ENCODE measurements at regions not wholly inside any gene's neighbourhood (a gene's known extent, or its start where the extent isn't known, plus 50 kb on each side); places are given as distances from the start of the nearest gene placed in this dataset.
"Not testable (repeated sequence)": the region's sequence is repeated elsewhere in the genome, so short reads cannot be mapped to it uniquely, and the experiment has no call there.

DNA sequence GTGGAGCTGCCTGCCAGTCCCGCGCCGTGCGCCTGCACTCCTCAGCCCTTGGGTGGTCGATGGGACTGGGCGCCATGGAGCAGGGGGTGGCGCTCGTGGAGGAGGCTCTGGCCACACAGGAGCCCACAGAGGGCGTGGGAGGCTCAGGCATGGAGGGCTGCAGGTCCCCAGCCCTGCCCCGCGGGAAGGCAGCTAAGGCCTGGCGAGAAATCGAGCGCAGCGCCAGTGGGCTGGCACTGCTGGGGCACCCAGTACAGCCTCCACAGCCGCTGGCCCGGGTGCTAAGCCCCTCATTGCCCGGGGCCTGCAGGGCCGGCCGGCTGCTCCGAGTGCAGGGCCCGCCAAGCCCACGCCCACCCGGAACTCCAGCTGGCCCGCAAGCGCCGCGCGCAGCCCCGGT lies 187.9 kb downstream of the BCHE start:
- not testable (repeated sequence) for DNase-seq (ENCODE audit: low read depth); H3K27me3 ChIP-seq (replicated peaks; ENCODE audit: control insufficient read depth, insufficient read depth, low read length); H3K4me3 ChIP-seq (ENCODE audit: low read length); H3K36me3 ChIP-seq (ENCODE audit: control insufficient read depth, insufficient read depth, low read length, severe bottlenecking); H3K9me3 ChIP-seq (ENCODE audit: control insufficient read depth, low read length); H3K4me1 ChIP-seq (ENCODE audit: control insufficient read depth, insufficient read depth, low read length); H3K9ac ChIP-seq (ENCODE audit: low read length)

DNA sequence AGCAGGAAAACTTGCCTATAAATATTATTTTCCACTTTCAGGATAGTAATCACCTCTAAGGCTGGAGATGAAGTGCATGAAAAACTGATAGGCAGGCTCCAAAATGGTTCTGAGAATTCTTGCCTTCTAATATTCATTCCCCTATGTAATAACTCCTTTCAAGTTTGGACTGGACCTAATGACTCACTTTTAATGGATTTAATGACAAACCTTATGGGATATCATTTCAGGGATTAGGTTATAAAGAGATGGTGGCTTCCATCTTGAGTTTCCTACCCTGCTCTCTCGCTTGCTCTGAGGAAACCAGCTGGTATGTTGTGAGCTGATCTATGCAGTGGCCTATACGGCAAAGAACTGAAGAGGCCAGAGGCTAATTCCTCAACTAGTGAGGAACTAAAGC lies 192.0 kb downstream of the BCHE start:
- Histone ChIP-seq H3K36me3 (ENCODE audit: control insufficient read depth, insufficient read depth, low read length, severe bottlenecking) (no peaks in the 10 kb centered on the region), H3K9me3 (ENCODE audit: control insufficient read depth, low read length) (peaks cover 4% of the 10 kb centered on the region), H3K4me3 (ENCODE audit: low read length) (no peak overlapping the region), H3K9ac (ENCODE audit: low read length) (no peak overlapping the region), H3K27me3 (replicated peaks; ENCODE audit: control insufficient read depth, insufficient read depth, low read length) (no peaks in the 10 kb centered on the region), H3K4me1 (ENCODE audit: control insufficient read depth, insufficient read depth, low read length) (peaks cover 13% of the 10 kb centered on the region)
- DNase-seq (ENCODE audit: low read depth), result no peak

- Histone ChIP-seq H3K4me1 (ENCODE audit: control insufficient read depth, insufficient read depth, low read length) (peaks cover 13% of the 10 kb centered on the region), H3K4me3 (ENCODE audit: low read length) (no peak overlapping the region), H3K36me3 (ENCODE audit: control insufficient read depth, insufficient read depth, low read length, severe bottlenecking) (no peaks in the 10 kb centered on the region), H3K27me3 (replicated peaks; ENCODE audit: control insufficient read depth, insufficient read depth, low read length) (no peaks in the 10 kb centered on the region), H3K9ac (ENCODE audit: low read length) (no peak overlapping the region), H3K9me3 (ENCODE audit: control insufficient read depth, low read length) (peaks cover 4% of the 10 kb centered on the region)
- no peak for DNase-seq (ENCODE audit: low read depth)
These were observed 192.9 kb downstream of the BCHE start for GRCh38 chr3:165644331-165644730.

GRCh38 chr3:165643425-165643824 lies 193.8 kb downstream of the BCHE start:
- H3K27me3 ChIP-seq (replicated peaks; ENCODE audit: control insufficient read depth, insufficient read depth, low read length), result no peaks in the 10 kb centered on the region
- peak; percentile 5 for DNase-seq (ENCODE audit: low read depth)
- no peak overlapping the region for H3K4me3 ChIP-seq (ENCODE audit: low read length)
- H3K9me3 ChIP-seq (ENCODE audit: control insufficient read depth, low read length), result peaks cover 4% of the 10 kb centered on the region
- H3K4me1 ChIP-seq (ENCODE audit: control insufficient read depth, insufficient read depth, low read length), result peaks cover 13% of the 10 kb centered on the region
- H3K36me3 ChIP-seq (ENCODE audit: control insufficient read depth, insufficient read depth, low read length, severe bottlenecking), result no peaks in the 10 kb centered on the region
- H3K9ac ChIP-seq (ENCODE audit: low read length), result no peak overlapping the region

GRCh38 chr3:165642761-165643420 lies 194.3 kb downstream of the BCHE start:
- H3K4me3 ChIP-seq (ENCODE audit: low read length), result peak overlapping the region; percentile 40
- H3K9me3 ChIP-seq (ENCODE audit: control insufficient read depth, low read length), result peaks cover 4% of the 10 kb centered on the region
- peaks cover 13% of the 10 kb centered on the region for H3K4me1 ChIP-seq (ENCODE audit: control insufficient read depth, insufficient read depth, low read length)
- H3K9ac ChIP-seq (ENCODE audit: low read length), result no peak overlapping the region
- DNase-seq (ENCODE audit: low read depth), result peak; percentile 85
- no peaks in the 10 kb centered on the region for H3K27me3 ChIP-seq (replicated peaks; ENCODE audit: control insufficient read depth, insufficient read depth, low read length)
- H3K36me3 ChIP-seq (ENCODE audit: control insufficient read depth, insufficient read depth, low read length, severe bottlenecking), result no peaks in the 10 kb centered on the region

GRCh38 chr3:165641569-165642310 lies 195.5 kb downstream of the BCHE start:
- no peak overlapping the region for H3K9ac ChIP-seq (ENCODE audit: low read length)
- no peaks in the 10 kb centered on the region for H3K27me3 ChIP-seq (replicated peaks; ENCODE audit: control insufficient read depth, insufficient read depth, low read length)
- no peaks in the 10 kb centered on the region for H3K36me3 ChIP-seq (ENCODE audit: control insufficient read depth, insufficient read depth, low read length, severe bottlenecking)
- peaks cover 13% of the 10 kb centered on the region for H3K4me1 ChIP-seq (ENCODE audit: control insufficient read depth, insufficient read depth, low read length)
- DNase-seq (ENCODE audit: low read depth), result no peak
- H3K4me3 ChIP-seq (ENCODE audit: low read length), result no peak overlapping the region
- peaks cover 4% of the 10 kb centered on the region for H3K9me3 ChIP-seq (ENCODE audit: control insufficient read depth, low read length)

DNA sequence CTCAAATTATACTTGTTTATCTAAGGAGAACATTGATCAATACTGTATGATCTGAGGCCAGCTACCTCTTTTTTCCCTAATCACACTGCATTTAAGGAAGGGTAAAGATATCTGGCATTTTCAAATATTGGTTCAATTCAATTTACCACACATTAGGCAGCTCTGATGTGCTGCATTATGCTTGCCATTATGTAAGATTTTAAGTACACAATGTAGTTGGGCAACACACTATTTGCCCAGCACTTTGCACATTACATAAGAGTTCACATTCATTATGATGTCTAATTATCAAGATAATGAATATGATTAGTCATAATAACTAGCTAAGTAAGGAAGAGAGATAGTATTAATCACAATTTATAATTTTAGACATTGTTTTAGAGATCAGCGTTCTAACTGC lies 196.3 kb downstream of the BCHE start:
- Histone ChIP-seq H3K4me3 (ENCODE audit: low read length) (no peak overlapping the region), H3K36me3 (ENCODE audit: control insufficient read depth, insufficient read depth, low read length, severe bottlenecking) (no peaks in the 10 kb centered on the region), H3K27me3 (replicated peaks; ENCODE audit: control insufficient read depth, insufficient read depth, low read length) (no peaks in the 10 kb centered on the region)

GRCh38 chr3:165640031-165640430 lies 197.2 kb downstream of the BCHE start:
- Histone ChIP-seq H3K4me1 (ENCODE audit: control insufficient read depth, insufficient read depth, low read length) (peaks cover 13% of the 10 kb centered on the region), H3K9me3 (ENCODE audit: control insufficient read depth, low read length) (no peaks in the 10 kb centered on the region), H3K4me3 (ENCODE audit: low read length) (no peak overlapping the region), H3K9ac (ENCODE audit: low read length) (no peak overlapping the region), H3K36me3 (ENCODE audit: control insufficient read depth, insufficient read depth, low read length, severe bottlenecking) (no peaks in the 10 kb centered on the region), H3K27me3 (replicated peaks; ENCODE audit: control insufficient read depth, insufficient read depth, low read length) (no peaks in the 10 kb centered on the region)
- no peak for DNase-seq (ENCODE audit: low read depth)

More for the DNA sequence above, 196.3 kb downstream of the BCHE start:
- no peak for DNase-seq (ENCODE audit: low read depth)
- Histone ChIP-seq H3K9me3 (ENCODE audit: control insufficient read depth, low read length) (peaks cover 4% of the 10 kb centered on the region), H3K4me1 (ENCODE audit: control insufficient read depth, insufficient read depth, low read length) (peaks cover 13% of the 10 kb centered on the region), H3K9ac (ENCODE audit: low read length) (no peak overlapping the region)

DNA sequence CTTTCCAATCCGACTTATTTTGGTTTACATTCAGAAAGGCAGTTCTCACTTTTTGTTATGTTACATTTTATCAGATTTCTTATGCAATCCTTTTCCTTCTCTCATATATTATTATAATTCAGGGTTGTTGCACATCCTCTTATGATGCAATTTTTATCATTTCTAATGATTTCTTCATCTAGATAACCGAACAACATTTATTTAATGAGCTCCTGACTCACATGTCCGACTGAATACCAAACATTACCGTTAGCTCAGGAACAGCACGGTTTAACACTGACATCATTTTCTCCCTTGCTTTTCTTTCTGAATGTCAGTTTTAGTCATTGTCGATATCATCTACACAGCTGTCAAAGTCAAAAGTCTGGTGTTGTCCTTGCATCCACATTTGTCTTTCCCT lies 199.2 kb downstream of the BCHE start:
- H3K9me3 ChIP-seq (ENCODE audit: control insufficient read depth, low read length), result no peaks in the 10 kb centered on the region

DNA sequence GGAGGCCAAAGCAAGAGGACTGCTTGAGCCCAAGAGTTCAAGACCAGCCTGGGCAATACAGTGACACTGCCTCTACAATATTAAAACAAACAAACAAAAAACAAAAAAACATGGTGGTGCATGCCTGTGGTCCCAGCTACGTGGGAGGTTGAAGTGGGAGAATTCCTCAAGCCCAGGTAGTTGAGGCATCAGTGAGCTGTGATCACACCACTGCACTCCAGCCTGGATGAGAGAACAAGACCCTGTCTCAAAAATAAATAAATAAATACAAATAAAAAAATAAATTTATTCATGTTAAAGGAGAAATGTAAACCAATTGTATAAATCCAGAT lies 200.6 kb downstream of the BCHE start:
- H3K9ac ChIP-seq (ENCODE audit: low read length), result no peak overlapping the region
- no peak overlapping the region for H3K4me3 ChIP-seq (ENCODE audit: low read length)
- no peak for DNase-seq (ENCODE audit: low read depth)
- H3K36me3 ChIP-seq (ENCODE audit: control insufficient read depth, insufficient read depth, low read length, severe bottlenecking), result no peaks in the 10 kb centered on the region
- H3K9me3 ChIP-seq (ENCODE audit: control insufficient read depth, low read length), result no peaks in the 10 kb centered on the region
- H3K4me1 ChIP-seq (ENCODE audit: control insufficient read depth, insufficient read depth, low read length), result no peaks in the 10 kb centered on the region
- H3K27me3 ChIP-seq (replicated peaks; ENCODE audit: control insufficient read depth, insufficient read depth, low read length), result no peaks in the 10 kb centered on the region

More for the DNA sequence above, 199.2 kb downstream of the BCHE start:
- Histone ChIP-seq H3K4me1 (ENCODE audit: control insufficient read depth, insufficient read depth, low read length) (peaks cover 6% of the 10 kb centered on the region), H3K36me3 (ENCODE audit: control insufficient read depth, insufficient read depth, low read length, severe bottlenecking) (no peaks in the 10 kb centered on the region), H3K9ac (ENCODE audit: low read length) (no peak overlapping the region), H3K4me3 (ENCODE audit: low read length) (no peak overlapping the region), H3K27me3 (replicated peaks; ENCODE audit: control insufficient read depth, insufficient read depth, low read length) (no peaks in the 10 kb centered on the region)
- DNase-seq (ENCODE audit: low read depth), result no peak

DNA sequence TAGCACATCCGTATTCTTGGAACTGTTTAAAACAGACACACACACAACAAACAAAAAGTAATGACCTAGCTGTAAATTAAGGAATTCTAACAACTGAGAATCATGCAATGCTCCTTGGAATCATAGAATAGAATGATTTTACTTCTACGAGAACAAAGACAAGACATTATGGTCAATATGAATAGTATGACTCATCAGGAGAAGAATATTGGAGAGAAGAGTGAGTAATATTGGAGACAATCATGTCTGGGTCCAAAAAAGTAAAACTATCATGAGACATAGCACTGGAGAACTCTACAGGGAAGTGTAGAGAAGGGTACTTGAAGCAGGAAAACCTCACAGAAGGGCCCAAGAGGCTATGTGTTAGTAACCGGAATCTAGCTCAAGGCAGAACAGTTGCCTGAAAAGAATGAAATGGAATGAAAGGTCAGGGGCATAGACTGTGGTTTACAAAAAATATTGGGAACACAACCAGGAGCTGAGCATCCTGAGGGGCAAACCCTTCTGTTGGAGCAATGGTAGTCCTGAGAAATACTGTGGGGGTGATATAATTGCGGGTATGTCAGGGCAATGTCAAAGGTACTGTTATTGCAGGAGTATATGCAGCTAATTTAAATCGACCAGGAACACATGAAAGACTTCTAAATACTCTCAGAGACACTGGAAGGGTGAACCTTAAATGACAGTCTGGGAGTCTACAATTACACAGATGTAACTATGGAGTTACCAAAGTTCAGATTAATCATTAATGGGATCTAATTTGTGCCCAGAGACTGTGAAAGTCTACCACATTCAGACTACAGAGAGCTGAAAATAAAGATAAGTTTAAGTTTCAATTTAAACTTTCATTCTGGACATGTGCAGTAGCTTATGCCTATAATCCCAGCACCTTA lies 201.2 kb downstream of the BCHE start:
- Histone ChIP-seq H3K36me3 (ENCODE audit: control insufficient read depth, insufficient read depth, low read length, severe bottlenecking) (no peaks in the 10 kb centered on the region), H3K9me3 (ENCODE audit: control insufficient read depth, low read length) (no peaks in the 10 kb centered on the region), H3K4me3 (ENCODE audit: low read length) (no peak overlapping the region), H3K27me3 (replicated peaks; ENCODE audit: control insufficient read depth, insufficient read depth, low read length) (no peaks in the 10 kb centered on the region), H3K9ac (ENCODE audit: low read length) (no peak overlapping the region), H3K4me1 (ENCODE audit: control insufficient read depth, insufficient read depth, low read length) (no peaks in the 10 kb centered on the region)
- no peak for DNase-seq (ENCODE audit: low read depth)
